ENCODE measurements at regions not wholly inside any gene's neighbourhood (a gene's known extent, or its start where the extent isn't known, plus 50 kb on each side); places are given as distances from the start of the nearest gene placed in this dataset.
A peak's percentile ranks its signal among the peaks of the same experiment; 100 is the strongest.

- no peak for DNase-seq
Measured at GRCh38 chr5:68352166-68352565, 136.6 kb downstream of the PIK3R1 start.

GRCh38 chr5:68353605-68354004 is 138.0 kb downstream of the PIK3R1 start:
- no peak for DNase-seq

GRCh38 chr5:68354315-68354714 is 138.8 kb downstream of the PIK3R1 start:
- no peak for DNase-seq

- DNase-seq: no peak
Measured at GRCh38 chr5:68356216-68356615, 140.7 kb downstream of the PIK3R1 start.

- no peak for DNase-seq
Measured at GRCh38 chr5:68356623-68357022, 141.1 kb downstream of the PIK3R1 start.

GRCh38 chr5:68359699-68360098 is 144.1 kb downstream of the PIK3R1 start:
- DNase-seq: no peak

GRCh38 chr5:68362331-68362730 is 146.8 kb downstream of the PIK3R1 start:
- DNase-seq: no peak

GRCh38 chr5:68365889-68366288 is 150.3 kb downstream of the PIK3R1 start:
- no peak for DNase-seq

- no peak for DNase-seq
Measured at GRCh38 chr5:68367287-68367686, 151.7 kb downstream of the PIK3R1 start.

- DNase-seq: no peak
Measured at GRCh38 chr5:68367717-68368116, 152.2 kb downstream of the PIK3R1 start.

GRCh38 chr5:68368311-68369022 is 152.9 kb downstream of the PIK3R1 start:
- DNase-seq: no peak

- DNase-seq: peak; percentile 32
Measured at GRCh38 chr5:68369023-68369359, 153.4 kb downstream of the PIK3R1 start.

- DNase-seq: peak; percentile 68
Measured at GRCh38 chr5:68369457-68370125, 154.0 kb downstream of the PIK3R1 start.

GRCh38 chr5:68370196-68370595 is 154.6 kb downstream of the PIK3R1 start:
- DNase-seq: no peak

- DNase-seq: no peak
Measured at GRCh38 chr5:68371607-68372006, 156.1 kb downstream of the PIK3R1 start.

GRCh38 chr5:68372161-68372560 is 156.6 kb downstream of the PIK3R1 start:
- no peak for DNase-seq

GRCh38 chr5:68373050-68373449 is 157.5 kb downstream of the PIK3R1 start:
- DNase-seq: no peak

- no peak for DNase-seq
Measured at GRCh38 chr5:68374796-68375518, 159.4 kb downstream of the PIK3R1 start.

GRCh38 chr5:68375540-68375939 is 160.0 kb downstream of the PIK3R1 start:
- DNase-seq: no peak

GRCh38 chr5:68376935-68377334 is 161.4 kb downstream of the PIK3R1 start:
- DNase-seq: no peak

GRCh38 chr5:68377733-68378132 is 162.2 kb downstream of the PIK3R1 start:
- no peak for DNase-seq

GRCh38 chr5:68378204-68378820 is 162.8 kb downstream of the PIK3R1 start:
- peak; percentile 19 for DNase-seq

- no peak for DNase-seq
Measured at GRCh38 chr5:68379275-68380036, 163.9 kb downstream of the PIK3R1 start.

Measured in CD4-positive, alpha-beta T cell treated with Interleukin-17A for 1 hour (primary cell).